ENCODE measurements at regions not wholly inside any gene's neighbourhood (a gene's known extent, or its start where the extent isn't known, plus 50 kb on each side); places are given as distances from the start of the nearest gene placed in this dataset.
A peak's percentile ranks its signal among the peaks of the same experiment; 100 is the strongest.

DNA sequence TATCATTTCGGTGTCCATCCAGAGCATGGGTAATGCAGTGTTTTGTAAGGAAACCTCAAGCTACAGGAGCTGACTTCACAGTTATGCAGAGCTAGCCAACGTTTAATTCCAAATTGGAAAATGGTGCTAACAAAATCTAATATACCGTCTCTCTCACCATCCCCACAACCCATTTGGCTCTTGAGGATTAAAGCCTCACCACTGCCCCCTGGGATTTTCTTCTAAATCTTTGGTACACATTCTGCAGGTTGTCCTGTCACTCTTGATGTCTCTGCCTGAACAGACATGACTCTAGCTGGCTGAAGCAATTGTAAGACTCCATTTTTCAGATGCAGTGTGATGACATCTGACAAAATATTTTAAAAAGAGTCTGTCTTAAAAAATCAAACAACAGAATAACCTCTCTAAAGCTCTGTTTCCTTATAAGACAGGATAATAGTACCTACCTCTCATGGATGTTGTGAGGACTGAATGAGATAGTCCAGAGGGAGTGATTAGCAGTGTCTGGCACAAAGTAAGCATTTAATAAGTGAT is 451.8 kb downstream of the SUCLA2 start (continued):
- TF ChIP-seq, protein P1, sequence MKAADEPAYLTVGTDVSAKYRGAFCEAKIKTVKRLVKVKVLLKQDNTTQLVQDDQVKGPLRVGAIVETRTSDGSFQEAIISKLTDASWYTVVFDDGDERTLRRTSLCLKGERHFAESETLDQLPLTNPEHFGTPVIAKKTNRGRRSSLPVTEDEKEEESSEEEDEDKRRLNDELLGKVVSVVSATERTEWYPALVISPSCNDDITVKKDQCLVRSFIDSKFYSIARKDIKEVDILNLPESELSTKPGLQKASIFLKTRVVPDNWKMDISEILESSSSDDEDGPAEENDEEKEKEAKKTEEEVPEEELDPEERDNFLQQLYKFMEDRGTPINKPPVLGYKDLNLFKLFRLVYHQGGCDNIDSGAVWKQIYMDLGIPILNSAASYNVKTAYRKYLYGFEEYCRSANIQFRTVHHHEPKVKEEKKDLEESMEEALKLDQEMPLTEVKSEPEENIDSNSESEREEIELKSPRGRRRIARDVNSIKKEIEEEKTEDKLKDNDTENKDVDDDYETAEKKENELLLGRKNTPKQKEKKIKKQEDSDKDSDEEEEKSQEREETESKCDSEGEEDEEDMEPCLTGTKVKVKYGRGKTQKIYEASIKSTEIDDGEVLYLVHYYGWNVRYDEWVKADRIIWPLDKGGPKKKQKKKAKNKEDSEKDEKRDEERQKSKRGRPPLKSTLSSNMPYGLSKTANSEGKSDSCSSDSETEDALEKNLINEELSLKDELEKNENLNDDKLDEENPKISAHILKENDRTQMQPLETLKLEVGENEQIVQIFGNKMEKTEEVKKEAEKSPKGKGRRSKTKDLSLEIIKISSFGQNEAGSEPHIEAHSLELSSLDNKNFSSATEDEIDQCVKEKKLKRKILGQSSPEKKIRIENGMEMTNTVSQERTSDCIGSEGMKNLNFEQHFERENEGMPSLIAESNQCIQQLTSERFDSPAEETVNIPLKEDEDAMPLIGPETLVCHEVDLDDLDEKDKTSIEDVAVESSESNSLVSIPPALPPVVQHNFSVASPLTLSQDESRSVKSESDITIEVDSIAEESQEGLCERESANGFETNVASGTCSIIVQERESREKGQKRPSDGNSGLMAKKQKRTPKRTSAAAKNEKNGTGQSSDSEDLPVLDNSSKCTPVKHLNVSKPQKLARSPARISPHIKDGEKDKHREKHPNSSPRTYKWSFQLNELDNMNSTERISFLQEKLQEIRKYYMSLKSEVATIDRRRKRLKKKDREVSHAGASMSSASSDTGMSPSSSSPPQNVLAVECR (CRISPR knock-in tag; IDR thresholded peaks at IDR 0.05; ENCODE audit: borderline replicate concordance), result no peak
- TF ChIP-seq POLR2G (IDR thresholded peaks at IDR 0.05; ENCODE audit: low read depth, low read length), result no peak

DNA sequence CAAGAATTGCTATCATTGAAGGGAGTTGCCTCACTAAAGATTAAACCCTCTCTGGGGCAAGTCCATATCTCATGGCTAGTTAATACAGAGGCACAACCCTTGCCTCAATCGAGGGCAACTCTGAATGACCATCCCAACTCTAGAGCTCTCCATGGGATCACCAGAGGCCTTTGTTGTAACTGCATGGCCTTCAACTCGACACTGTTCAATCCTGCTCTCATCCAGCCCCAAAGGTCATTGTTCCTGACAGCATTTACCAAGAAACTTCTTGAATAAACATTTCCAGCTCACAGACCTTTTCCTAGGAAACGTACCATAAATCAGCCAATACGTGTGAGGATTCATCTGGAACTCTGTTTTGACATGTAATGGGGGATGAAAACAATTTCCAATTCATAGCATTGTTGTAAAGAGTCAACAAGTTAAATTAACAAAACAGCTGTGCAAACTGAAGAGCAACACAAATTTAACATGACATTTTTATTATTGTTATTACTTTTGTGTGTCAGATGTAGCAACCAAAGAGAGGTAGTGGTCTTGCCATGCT is 452.7 kb downstream of the SUCLA2 start:
- ATAC-seq (peak; percentile 59; the same call in 2 of the 3 replicates), DNase-seq (ENCODE audit: low spot score) (no peak), FAIRE-seq (no peak)
- Histone ChIP-seq H3K4me2 (ENCODE audit: low read depth, low read length) (no peak overlapping the region), H4K20me1 (ENCODE audit: insufficient read depth, low read length) (no peaks in the 10 kb centered on the region), H2AFZ (ENCODE audit: low read length) (no peak overlapping the region), H3K79me2 (ENCODE audit: insufficient read depth, low read length) (no peaks in the 10 kb centered on the region), H3K4me3 (replicated peaks in 1 of 3; ENCODE audit: insufficient read depth in 1 of 3, low read depth in 2 of 3, low read length in 3 of 3) (no peak overlapping the region), H3K36me3 (replicated peaks in 1 of 2; ENCODE audit: control insufficient read depth in 1 of 2, insufficient read depth in 2 of 2, low read length in 2 of 2) (no peaks in the 10 kb centered on the region), H3K27me3 (ENCODE audit: control insufficient read depth in 1 of 2, insufficient read depth in 2 of 2, low read length in 2 of 2) (no peaks in the 10 kb centered on the region; a peak in 1 of 5 replicates), H3K4me1 (ENCODE audit: insufficient read depth, low read length) (no peaks in the 10 kb centered on the region), H3K9me3 (ENCODE audit: low read length) (no peaks in the 10 kb centered on the region), H3K27ac (ENCODE audit: extremely low read length, insufficient read depth, low read length) (no peak overlapping the region), H3K9ac (ENCODE audit: insufficient read depth, low read depth, low read length) (no peak overlapping the region)
- no TSS peak for BruUV-seq (replicated peaks)
- in situ Hi-C loops (cut with HindIII; ENCODE audit: extremely low pct_ligation_motif_present, low pct_unique_long_range_greater_than_20kb) (no loop called here), intact Hi-C loops (cut with micrococcal nuclease; ENCODE audit: unreplicated experiment) (no loop called here)
- CTCF ChIA-PET (ENCODE audit: low intra/inter-chr PET ratio, low total read pairs), result no interaction called here
- POLR2A ChIA-PET, result no interaction called here
- WGBS (ENCODE audit: low lambda C conversion rate), result 3% methylated on average over 4 of the region's 4 CpGs
- peak; percentile 45; the same call in 1 of the 2 replicates for TF ChIP-seq BCL6 (CRISPR knock-in tag; IDR thresholded peaks at IDR 0.05)
- TF ChIP-seq MBNL3 (CRISPR knock-in tag; conservative IDR thresholded peaks at IDR 0.05), result no peak

All from HepG2 (cell line).